A549 (cell line): ENCODE measurements at regions not wholly inside any gene's neighbourhood (a gene's known extent, or its start where the extent isn't known, plus 50 kb on each side); places are given as distances from the start of the nearest gene placed in this dataset.

ENCODE experiments used
- CHD2 ChIP-seq: fragments of 150-350 bp; IDR thresholded peaks from 2 replicates; pipeline ENCODE4 v1.6.1; 2014; ENCODE audit warnings: low read length; ENCODE audit not compliant: partially characterized antibody
- CTCF ChIP-seq: fragments of >200 bp; sonication (Bioruptor Twin); formaldehyde crosslinking; IDR thresholded peaks from 3 replicates; pipeline ENCODE4 v1.5.1; 2016
- ELK1 ChIP-seq: fragments of 150-350 bp; IDR thresholded peaks from 2 replicates; pipeline ENCODE4 v1.6.1; 2014; ENCODE audit warnings: low read depth, mild to moderate bottlenecking, low read length
- EP300 ChIP-seq, 2 experiments: fragments of >200 bp; sonication (Bioruptor Twin); formaldehyde crosslinking; IDR thresholded peaks; 2 replicates in 1 of 2; 3 replicates in 1 of 2; pipeline ENCODE4 v1.6.1; 2016 to 2017
- HDAC2 ChIP-seq: fragments of 200-600 bp; sonication (generic); IDR thresholded peaks from 2 replicates; pipeline ENCODE4 v1.6.1; 2016
- JUN ChIP-seq, 2 experiments: fragments of >200 bp; sonication (Bioruptor Twin); formaldehyde crosslinking; IDR thresholded peaks; 2 replicates in 1 of 2; 3 replicates in 1 of 2; pipeline ENCODE4 v1.6.1; 2016 to 2017
- MAFK ChIP-seq: fragments of 450-650 bp; IDR thresholded peaks from 2 replicates; pipeline ENCODE4 v1.6.1; 2014; ENCODE audit not compliant: partially characterized antibody
- PBX3 ChIP-seq: IDR thresholded peaks from 2 replicates; pipeline ENCODE4 v1.6.1; 2012
- POLR2A ChIP-seq: IDR thresholded peaks from 2 replicates; pipeline ENCODE4 v1.6.1; 2012; ENCODE audit warnings: mild to moderate bottlenecking, low read length
- RFX5 ChIP-seq: fragments of 450-650 bp; IDR thresholded peaks from 2 replicates; pipeline ENCODE4 v1.7.1; 2014; ENCODE audit warnings: antibody characterized with exemption, mild to moderate bottlenecking, moderate library complexity
- SREBF2 ChIP-seq: fragments of 450-650 bp; IDR thresholded peaks from 2 replicates; pipeline ENCODE4 v1.6.1; 2014; ENCODE audit warnings: mild to moderate bottlenecking, moderate library complexity
- TF ChIP-seq, protein P1 (sequence below): IDR thresholded peaks from 2 replicates; pipeline ENCODE4 v1.6.1; 2012

DNA sequence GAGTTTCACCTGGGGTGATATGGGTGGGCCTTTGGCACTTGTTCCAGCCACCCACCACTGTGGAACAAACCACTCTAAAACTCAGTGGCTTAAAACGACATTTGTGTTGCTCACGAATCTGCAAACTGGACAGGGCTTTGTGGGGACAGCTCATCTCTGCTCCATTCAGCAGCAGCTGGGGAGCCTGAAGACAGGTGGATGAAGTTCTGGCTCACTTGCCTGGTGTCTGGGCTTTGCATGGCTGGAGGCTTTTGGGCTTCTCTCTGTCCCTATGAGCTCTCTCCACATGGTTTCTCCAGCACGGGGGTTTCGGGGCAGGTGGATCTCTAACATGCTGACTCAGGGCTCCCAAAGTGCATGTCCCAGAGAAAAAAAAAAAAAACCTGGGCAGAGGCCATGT is 93.0 kb upstream of the GLI2 start:
- TF ChIP-seq CTCF = no peak
- TF ChIP-seq RFX5 = no peak
- TF ChIP-seq EP300 (IDR thresholded peaks at IDR 0.05) = no peak
- TF ChIP-seq POLR2A = no peak
- no peak for TF ChIP-seq PBX3
- no peak for TF ChIP-seq HDAC2
- no peak for TF ChIP-seq SREBF2
- TF ChIP-seq MAFK = no peak
- no peak for TF ChIP-seq ELK1
- TF ChIP-seq, protein P1, sequence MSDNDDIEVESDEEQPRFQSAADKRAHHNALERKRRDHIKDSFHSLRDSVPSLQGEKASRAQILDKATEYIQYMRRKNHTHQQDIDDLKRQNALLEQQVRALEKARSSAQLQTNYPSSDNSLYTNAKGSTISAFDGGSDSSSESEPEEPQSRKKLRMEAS = no peak
- no peak for TF ChIP-seq JUN (IDR thresholded peaks at IDR 0.05)
- TF ChIP-seq CHD2 = no peak
